ENCODE measurements at regions not wholly inside any gene's neighbourhood (a gene's known extent, or its start where the extent isn't known, plus 50 kb on each side); places are given as distances from the start of the nearest gene placed in this dataset.

DNA sequence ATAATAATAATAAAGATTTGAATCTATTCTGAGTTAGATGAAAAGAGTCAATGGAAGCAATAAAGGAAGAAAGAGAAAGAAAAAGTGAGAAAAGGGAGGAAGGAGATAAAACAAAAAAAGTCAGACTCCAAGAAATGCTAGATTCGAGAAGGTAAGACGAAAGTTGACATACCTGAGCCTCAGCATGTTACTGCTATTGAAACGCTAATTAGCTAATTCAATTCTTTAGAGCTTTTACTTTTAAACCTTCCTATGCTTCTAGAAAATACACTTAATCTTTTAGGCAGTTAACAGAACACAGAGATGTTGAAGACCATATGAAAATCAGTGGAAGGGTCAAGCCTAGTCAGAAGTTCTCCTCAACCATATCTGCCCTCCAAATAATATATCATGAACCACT lies 337.2 kb upstream of the ROBO2 start:
- Histone ChIP-seq H3K23me2 (ENCODE audit: low read depth, low read length) (no peaks in the 10 kb centered on the region), H3K18ac (ENCODE audit: extremely low read depth, low read length) (no peak overlapping the region), H4K20me1 (replicated peaks in 1 of 2; ENCODE audit: control insufficient read depth in 1 of 2, insufficient read depth in 2 of 2, low read length in 2 of 2) (no peaks in the 10 kb centered on the region), H3K9me3 (ENCODE audit: insufficient read depth in 2 of 2, low read depth in 1 of 2, low read length in 1 of 2) (no peaks in the 10 kb centered on the region), H4K8ac (ENCODE audit: extremely low read depth, insufficient read depth, low read length) (no peak overlapping the region), H2AFZ (ENCODE audit: low read length) (no peak overlapping the region), H3K56ac (replicated peaks; ENCODE audit: insufficient read length, low read depth, low read length) (no peak overlapping the region), H3K4ac (replicated peaks; ENCODE audit: insufficient read length, low read depth, low read length) (no peak overlapping the region), H3K27me3 (replicated peaks in 1 of 4; ENCODE audit: control insufficient read depth in 3 of 4, extremely low read depth in 1 of 4, insufficient read depth in 3 of 4, low read length in 3 of 4) (no peaks in the 10 kb centered on the region), H3K36me3 (ENCODE audit: control insufficient read depth in 2 of 4, insufficient read depth in 4 of 4, low read length in 3 of 4) (no peaks in the 10 kb centered on the region), H4K91ac (replicated peaks; ENCODE audit: insufficient read length, low read length) (no peak overlapping the region), H2BK12ac (ENCODE audit: low read depth, low read length) (no peak overlapping the region), H2AK5ac (ENCODE audit: low read depth, low read length) (no peak overlapping the region), H4K5ac (ENCODE audit: insufficient read length, low read depth, low read length) (no peak overlapping the region), H3K79me2 (ENCODE audit: control insufficient read depth in 1 of 2, insufficient read depth in 2 of 2, low read length in 2 of 2) (no peaks in the 10 kb centered on the region), H3K4me3 (ENCODE audit: extremely low read depth in 1 of 4, insufficient read depth in 2 of 4, low read depth in 3 of 4, low read length in 4 of 4) (peak overlapping the region in 1 of 4 experiments; percentile 26; a peak in 1 of 8 replicates), H2BK20ac (ENCODE audit: low read length) (no peak overlapping the region), H2BK15ac (ENCODE audit: low read length) (no peak overlapping the region), H3K14ac (ENCODE audit: insufficient read length) (no peak overlapping the region), H2BK5ac (ENCODE audit: low read depth, low read length) (no peak overlapping the region), H3K4me1 (replicated peaks in 1 of 4; ENCODE audit: control insufficient read depth in 3 of 4, insufficient read depth in 4 of 4, low read length in 3 of 4) (peaks cover 0 to 12% (median 3%) of the 10 kb centered on the region in 4 experiments; a peak in 3 of 7 replicates), H3K79me1 (ENCODE audit: low read depth, low read length) (no peaks in the 10 kb centered on the region), H3K27ac (ENCODE audit: low read depth, low read length) (no peak overlapping the region), H3K23ac (ENCODE audit: insufficient read length) (no peak overlapping the region), H2BK120ac (replicated peaks; ENCODE audit: low read depth, low read length) (no peak overlapping the region), H3K9ac (replicated peaks in 1 of 4; ENCODE audit: extremely low read depth in 1 of 4, low read depth in 3 of 4, low read length in 3 of 4) (no peak overlapping the region), H3K4me2 (ENCODE audit: insufficient read depth in 1 of 2, low read depth in 2 of 2, low read length in 2 of 2) (peak overlapping the region in 1 of 2 experiments; percentile 44; a peak in 3 of 4 replicates)
- FAIRE-seq (peak; percentile 78), DNase-seq (ENCODE audit: low read depth in 1 of 2, low spot score in 2 of 2) (no peak)
- CTCF ChIA-PET (ENCODE audit: partially characterized antibody): interaction anchor here (0.8 kb wide), 1 partner anchor 133 kb away, joined by 3 read pairs; no protein-coding TSS in a partner anchor
- POLR2A ChIA-PET (ENCODE audit: partially characterized antibody): no interaction called here
- 8% methylated on average over 3 of the region's 3 CpGs; no CpG with 5 or more reads in 1 of the 2 experiments for WGBS, 2 experiments (ENCODE audit: extremely low coverage in 1 of 2, insufficient coverage in 1 of 2, insufficient read length in 1 of 2, insufficient replicate concordance in 2 of 2, low coverage in 1 of 2, low lambda C conversion rate in 2 of 2, missing lambda C conversion rate in 1 of 2)

Measured in H1 (cell line).